Lower lobe of right lung (tissue), 2 donors: ENCODE measurements at regions not wholly inside any gene's neighbourhood (a gene's known extent, or its start where the extent isn't known, plus 50 kb on each side); places are given as distances from the start of the nearest gene placed in this dataset.

ENCODE experiments used
- ATAC-seq, 2 donors: fragments of 200-7000 bp; cut with Tn5 transposase; one replicate each; pipeline ENCODE4 v1.9.1; 2020 to 2022; ENCODE audit warnings: mild to moderate bottlenecking in 2 of 2, moderate library complexity in 2 of 2
- DNase-seq: peaks from one replicate; pipeline ENCODE4 v3.0.0-alpha.2; 2020
- H3K27ac ChIP-seq: fragments of 200-600 bp; one replicate; pipeline ENCODE4 v1.8.0; 2022
- H3K27me3 ChIP-seq: fragments of 200-600 bp; one replicate; pipeline ENCODE4 v1.8.0; 2022; ENCODE audit warnings: low read depth
- H3K36me3 ChIP-seq: fragments of 200-600 bp; one replicate; pipeline ENCODE4 v1.8.0; 2022; ENCODE audit warnings: mild to moderate bottlenecking
- H3K4me1 ChIP-seq: fragments of 200-600 bp; one replicate; pipeline ENCODE4 v1.8.0; 2022
- H3K4me3 ChIP-seq: fragments of 200-600 bp; one replicate; pipeline ENCODE4 v1.8.0; 2022; ENCODE audit warnings: mild to moderate bottlenecking
- H3K9me3 ChIP-seq: fragments of 200-600 bp; one replicate; pipeline ENCODE4 v1.8.0; 2022
- intact Hi-C: fragments of 100-400 bp; cut with DNase I; formaldehyde crosslinking; loops from one replicate; pipeline ENCODE4 v1.11.0; 2022
- TF ChIP-seq, protein P1 (sequence below): fragments of 200-600 bp; IDR thresholded peaks from one replicate; pipeline ENCODE4 v1.8.0; 2022; ENCODE audit warnings: antibody characterized with exemption, mild to moderate bottlenecking
- donor health status: DM: no; HTN: yes; CAD: no; lungs with severe emphysema.

DNA sequence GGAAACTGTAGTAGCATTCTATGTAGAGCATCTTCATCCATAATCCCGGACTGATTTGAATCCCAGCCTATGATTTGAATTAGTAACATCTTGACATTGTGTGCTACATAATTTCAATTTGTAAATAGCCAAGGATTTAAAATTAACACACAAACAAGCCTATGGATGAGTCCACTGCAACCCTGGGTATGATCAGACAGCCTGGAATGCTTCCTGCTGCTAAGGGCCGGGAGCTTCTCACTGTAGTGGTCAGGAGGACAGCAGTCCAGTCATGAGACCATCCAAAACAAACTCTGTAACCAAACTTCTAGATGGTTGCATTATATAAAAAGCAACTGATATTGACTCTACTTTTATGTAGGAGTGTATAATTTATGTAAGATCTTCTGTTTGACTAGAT lies 539.3 kb downstream of the MTRR start:
- no peak for ATAC-seq

DNA sequence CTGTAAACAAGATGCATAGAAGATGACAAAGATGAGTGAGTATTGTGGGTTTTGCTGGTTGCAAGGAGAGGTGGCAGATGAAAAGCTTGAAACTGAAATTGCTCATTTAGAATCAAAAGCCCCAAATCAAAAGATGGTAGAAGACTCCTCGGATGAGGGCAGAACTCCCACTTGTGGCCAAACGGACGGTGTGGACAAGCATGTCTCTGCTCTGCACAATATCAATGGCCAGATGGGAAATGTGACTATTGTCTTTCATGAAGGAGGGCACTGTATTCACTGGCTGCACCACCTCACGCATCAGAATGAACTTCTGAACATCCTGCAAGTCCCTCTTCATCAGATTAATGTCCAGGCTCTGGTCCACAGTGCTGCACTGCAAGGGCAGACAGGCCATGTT lies 541.7 kb downstream of the MTRR start:
- DNase-seq = no peak
- no peak for ATAC-seq
- Histone ChIP-seq H3K4me3 (no peak overlapping the region), H3K27me3 (no peaks in the 10 kb centered on the region), H3K4me1 (no peaks in the 10 kb centered on the region), H3K36me3 (no peaks in the 10 kb centered on the region), H3K27ac (no peak overlapping the region), H3K9me3 (no peaks in the 10 kb centered on the region)
- TF ChIP-seq, protein P1, sequence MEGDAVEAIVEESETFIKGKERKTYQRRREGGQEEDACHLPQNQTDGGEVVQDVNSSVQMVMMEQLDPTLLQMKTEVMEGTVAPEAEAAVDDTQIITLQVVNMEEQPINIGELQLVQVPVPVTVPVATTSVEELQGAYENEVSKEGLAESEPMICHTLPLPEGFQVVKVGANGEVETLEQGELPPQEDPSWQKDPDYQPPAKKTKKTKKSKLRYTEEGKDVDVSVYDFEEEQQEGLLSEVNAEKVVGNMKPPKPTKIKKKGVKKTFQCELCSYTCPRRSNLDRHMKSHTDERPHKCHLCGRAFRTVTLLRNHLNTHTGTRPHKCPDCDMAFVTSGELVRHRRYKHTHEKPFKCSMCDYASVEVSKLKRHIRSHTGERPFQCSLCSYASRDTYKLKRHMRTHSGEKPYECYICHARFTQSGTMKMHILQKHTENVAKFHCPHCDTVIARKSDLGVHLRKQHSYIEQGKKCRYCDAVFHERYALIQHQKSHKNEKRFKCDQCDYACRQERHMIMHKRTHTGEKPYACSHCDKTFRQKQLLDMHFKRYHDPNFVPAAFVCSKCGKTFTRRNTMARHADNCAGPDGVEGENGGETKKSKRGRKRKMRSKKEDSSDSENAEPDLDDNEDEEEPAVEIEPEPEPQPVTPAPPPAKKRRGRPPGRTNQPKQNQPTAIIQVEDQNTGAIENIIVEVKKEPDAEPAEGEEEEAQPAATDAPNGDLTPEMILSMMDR = no peak
- intact Hi-C loops = no loop called here

More for the DNA sequence above, 539.3 kb downstream of the MTRR start:
- no peak for DNase-seq
- TF ChIP-seq, protein P1 = no peak
- Histone ChIP-seq H3K36me3 (no peaks in the 10 kb centered on the region), H3K9me3 (no peaks in the 10 kb centered on the region), H3K27me3 (no peaks in the 10 kb centered on the region), H3K4me3 (no peak overlapping the region), H3K4me1 (no peaks in the 10 kb centered on the region), H3K27ac (no peak overlapping the region)
- intact Hi-C loops = no loop called here

DNA sequence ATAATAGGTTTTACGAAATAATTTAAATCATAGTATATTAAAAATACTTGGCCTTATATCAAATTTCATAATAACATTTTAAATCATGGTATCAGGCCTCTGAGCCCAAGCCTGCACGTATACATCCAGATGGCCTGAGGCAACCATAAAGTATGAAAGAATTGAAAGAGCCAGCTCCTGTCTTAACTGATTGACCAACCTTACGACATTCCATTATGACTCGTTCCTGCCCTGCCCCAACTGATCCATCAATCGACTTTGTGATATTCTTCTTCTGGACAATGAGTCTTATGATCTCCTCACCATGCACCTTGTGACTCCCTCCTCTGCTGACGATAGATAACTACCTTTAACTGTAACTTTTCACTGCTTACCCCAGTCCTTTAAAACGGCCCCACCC lies 545.0 kb downstream of the MTRR start:
- no peak overlapping the region for H3K27ac ChIP-seq
- TF ChIP-seq, protein P1 = no peak
- ATAC-seq (no peak), DNase-seq (no peak)
- no peak overlapping the region for H3K4me3 ChIP-seq
- intact Hi-C loops = no loop called here
- H3K9me3 ChIP-seq = no peaks in the 10 kb centered on the region
- no peaks in the 10 kb centered on the region for H3K4me1 ChIP-seq
- no peaks in the 10 kb centered on the region for H3K36me3 ChIP-seq
- no peaks in the 10 kb centered on the region for H3K27me3 ChIP-seq

DNA sequence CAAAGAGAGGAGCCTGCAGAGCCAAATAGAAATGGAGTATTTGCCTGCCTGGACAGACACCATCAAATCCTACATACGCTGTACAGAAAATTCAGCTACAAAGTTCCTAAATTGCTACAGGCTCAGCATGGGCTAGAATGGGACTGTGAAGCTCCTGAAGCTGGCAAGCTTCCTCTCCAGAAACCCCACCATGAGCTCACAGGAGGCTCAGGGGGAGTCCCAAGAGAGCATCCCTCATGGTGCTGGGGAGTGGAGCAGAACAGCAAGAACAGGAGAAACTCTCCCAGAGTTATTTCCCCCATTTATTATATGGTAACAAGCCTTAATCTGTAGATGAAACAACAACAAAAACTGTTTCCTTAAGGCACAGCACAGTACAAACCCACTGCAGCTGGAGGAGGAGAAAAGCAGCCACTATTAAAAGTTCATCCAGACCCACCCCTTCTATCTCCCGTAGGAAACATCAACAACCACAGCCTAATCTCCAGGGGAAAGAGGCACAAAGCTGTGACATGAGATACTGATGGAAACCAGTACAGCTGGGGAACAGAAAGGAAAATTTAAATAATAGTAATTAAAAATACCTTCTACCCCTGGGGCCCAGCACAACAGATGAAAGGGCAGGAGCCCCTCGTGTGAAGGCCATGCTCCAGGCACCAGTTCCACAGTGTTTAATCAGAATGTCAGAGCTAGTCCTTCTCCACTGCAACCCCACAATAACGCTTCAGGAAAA lies 548.5 kb downstream of the MTRR start:
- intact Hi-C loops = no loop called here
- Histone ChIP-seq H3K4me1 (no peaks in the 10 kb centered on the region), H3K9me3 (no peaks in the 10 kb centered on the region), H3K27ac (no peak overlapping the region), H3K4me3 (no peak overlapping the region), H3K27me3 (no peaks in the 10 kb centered on the region), H3K36me3 (no peaks in the 10 kb centered on the region)
- TF ChIP-seq, protein P1 = no peak
- no peak for DNase-seq
- no peak for ATAC-seq

DNA sequence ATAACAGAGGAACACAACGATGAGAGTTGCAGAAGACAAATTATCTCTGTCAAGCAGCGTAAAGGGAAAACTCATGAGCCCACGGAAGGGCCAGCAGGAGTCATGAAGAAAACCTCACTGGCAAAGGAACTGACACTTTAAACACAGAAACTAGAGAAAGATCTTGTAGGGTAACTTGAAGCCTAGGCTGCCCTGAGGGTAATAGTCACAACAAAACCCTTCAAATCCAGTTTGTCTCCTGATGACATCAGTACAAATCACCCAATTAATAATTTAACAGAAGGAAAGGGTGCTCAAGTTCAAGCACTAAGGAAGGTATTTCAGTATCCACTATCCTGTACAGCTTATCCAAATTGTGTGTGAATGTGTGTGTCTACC lies 549.1 kb downstream of the MTRR start:
- DNase-seq (no peak), ATAC-seq (no peak)
- Histone ChIP-seq H3K4me3 (no peak overlapping the region), H3K27ac (no peak overlapping the region), H3K4me1 (no peaks in the 10 kb centered on the region), H3K36me3 (no peaks in the 10 kb centered on the region), H3K9me3 (no peaks in the 10 kb centered on the region), H3K27me3 (no peaks in the 10 kb centered on the region)
- TF ChIP-seq, protein P1 = no peak
- intact Hi-C loops = no loop called here
